GM19468 (cell line): ENCODE measurements at regions not wholly inside any gene's neighbourhood (a gene's known extent, or its start where the extent isn't known, plus 50 kb on each side); places are given as distances from the start of the nearest gene placed in this dataset.

Source experiments
- ATAC-seq: cut with Tn5 transposase; IDR thresholded peaks from one replicate; pipeline ENCODE4 v1.9.1; 2021; ENCODE audit warnings: mild to moderate bottlenecking, moderate library complexity, moderate number of reproducible peaks; ENCODE audit not compliant: unreplicated experiment; ENCODE audit errors: extremely low read depth

DNA sequence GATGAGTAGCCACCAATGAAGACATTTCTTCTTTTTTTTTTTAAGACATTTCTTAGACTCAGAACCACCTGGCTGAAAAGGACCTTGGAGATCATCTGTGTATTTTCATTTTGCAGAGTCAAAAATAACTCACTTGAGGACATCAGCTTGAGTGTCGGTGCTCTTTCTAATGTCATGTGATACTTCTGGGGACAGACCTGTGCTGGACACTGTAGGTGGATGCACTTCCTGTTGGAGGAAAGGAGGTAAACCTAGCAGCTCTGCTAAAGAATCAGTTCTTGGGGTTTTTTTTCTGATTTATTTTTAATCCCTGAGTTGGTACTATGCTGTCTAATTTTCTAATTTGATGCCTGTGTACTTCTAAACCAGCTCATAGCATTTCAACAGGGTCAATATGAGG is 283.9 kb upstream of the CRIM1 start:
- no peak for ATAC-seq

DNA sequence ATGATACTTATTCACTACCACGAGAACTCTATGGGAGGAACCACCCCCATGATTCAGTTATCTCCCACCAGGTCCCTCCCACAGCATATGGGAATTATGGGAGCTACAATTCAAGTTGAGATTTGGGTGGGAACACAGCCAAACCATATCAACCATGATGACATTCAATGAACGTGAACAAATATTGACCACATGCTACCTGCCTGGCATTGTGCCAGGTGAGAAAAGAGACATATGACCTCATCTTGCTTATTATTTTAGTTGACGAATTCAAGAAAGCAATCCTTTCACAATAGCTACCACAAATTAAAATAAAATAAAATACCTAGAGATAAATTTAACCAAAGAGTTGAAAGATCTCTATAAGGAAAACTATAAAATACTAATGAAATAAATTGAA is 286.5 kb upstream of the CRIM1 start:
- no peak for ATAC-seq

DNA sequence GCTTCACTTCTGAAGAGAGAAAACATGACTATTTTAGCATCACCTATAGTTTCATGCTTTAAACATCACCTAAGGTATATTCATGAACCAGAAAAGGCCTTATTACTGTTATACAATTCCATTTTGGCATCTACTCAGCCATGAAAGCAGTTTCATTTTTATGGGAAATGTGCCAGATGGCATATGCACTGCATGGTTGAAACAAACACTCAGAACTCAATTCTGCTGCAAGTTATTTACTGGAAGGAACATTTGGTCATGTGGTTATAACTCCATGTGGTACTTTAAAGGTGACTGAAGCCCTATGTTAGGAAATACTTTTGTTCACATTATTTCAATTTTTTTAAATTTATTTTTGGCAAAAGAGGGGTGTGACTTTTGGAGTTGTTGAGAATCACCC is 287.5 kb upstream of the CRIM1 start:
- ATAC-seq: no peak

- ATAC-seq: peak; percentile 8
Observed at GRCh38 chr2:36060133-36060532, 295.4 kb upstream of the CRIM1 start.

GRCh38 chr2:36059691-36060090 is 295.9 kb upstream of the CRIM1 start:
- peak; percentile 97 for ATAC-seq

DNA sequence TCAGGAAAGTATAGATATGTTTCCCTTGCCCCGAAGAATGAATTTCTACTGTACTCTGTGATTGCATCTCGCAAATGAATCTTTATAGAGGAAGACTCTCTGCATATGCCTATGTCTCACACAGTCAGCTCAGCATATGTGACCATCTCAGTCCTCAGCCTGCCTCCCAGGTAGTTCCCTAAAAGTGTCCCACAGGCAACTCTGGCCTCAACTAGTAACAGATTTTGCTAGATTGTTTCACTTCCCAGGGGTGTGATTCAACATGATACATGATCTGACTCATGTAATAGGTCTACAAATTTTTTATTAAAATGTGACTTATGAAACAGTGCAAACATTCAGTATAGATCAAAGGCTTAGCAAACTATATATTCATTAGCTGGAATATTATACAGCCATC is 296.6 kb upstream of the CRIM1 start:
- no peak for ATAC-seq

- no peak for ATAC-seq
Observed at GRCh38 chr2:36058076-36058475, 297.5 kb upstream of the CRIM1 start.

- ATAC-seq: no peak
Observed at GRCh38 chr2:36052819-36053218, 302.8 kb upstream of the CRIM1 start.

- no peak for ATAC-seq
Observed at GRCh38 chr2:36044411-36044810, 311.2 kb upstream of the CRIM1 start.

DNA sequence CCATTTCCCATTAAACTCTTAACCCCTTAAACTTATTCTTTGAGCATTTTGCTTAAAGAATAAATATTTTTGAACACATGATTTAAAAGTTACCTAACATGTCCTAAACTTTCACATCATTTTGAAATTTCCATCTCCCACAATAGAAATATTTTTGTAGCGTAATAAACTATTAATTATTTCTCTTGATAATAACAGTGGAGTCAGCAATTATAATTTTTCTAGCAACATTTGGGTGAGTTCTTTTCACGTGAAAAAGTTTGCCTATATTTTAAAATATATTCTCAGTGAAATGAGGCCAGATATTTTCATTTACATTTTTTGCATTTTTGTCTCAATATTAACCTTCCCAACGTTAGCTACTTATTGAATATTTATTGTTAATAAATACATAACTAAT is 320.4 kb upstream of the CRIM1 start:
- ATAC-seq: no peak

GRCh38 chr2:36032046-36032445 is 323.5 kb upstream of the CRIM1 start:
- ATAC-seq: no peak

DNA sequence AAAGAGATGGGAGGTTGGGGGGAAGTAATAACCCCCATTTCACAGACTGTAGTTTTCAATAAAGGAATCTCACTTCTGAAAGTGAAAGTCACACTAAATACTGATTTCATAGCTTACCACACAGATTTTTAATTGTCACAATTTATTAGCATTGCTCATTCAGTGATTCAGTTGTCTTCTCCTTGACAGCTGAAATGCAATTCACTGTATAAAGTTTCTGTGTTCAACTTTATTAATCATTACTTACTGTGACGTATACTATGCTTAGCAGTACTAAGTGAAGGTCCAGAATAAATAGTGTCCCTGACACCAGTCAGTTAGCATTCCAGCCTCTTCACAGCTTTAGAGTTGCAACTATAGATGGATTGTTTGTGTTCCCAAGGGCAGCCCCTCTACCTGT is 324.1 kb upstream of the CRIM1 start:
- no peak for ATAC-seq

GRCh38 chr2:36027616-36028015 is 328.0 kb upstream of the CRIM1 start:
- ATAC-seq: no peak

DNA sequence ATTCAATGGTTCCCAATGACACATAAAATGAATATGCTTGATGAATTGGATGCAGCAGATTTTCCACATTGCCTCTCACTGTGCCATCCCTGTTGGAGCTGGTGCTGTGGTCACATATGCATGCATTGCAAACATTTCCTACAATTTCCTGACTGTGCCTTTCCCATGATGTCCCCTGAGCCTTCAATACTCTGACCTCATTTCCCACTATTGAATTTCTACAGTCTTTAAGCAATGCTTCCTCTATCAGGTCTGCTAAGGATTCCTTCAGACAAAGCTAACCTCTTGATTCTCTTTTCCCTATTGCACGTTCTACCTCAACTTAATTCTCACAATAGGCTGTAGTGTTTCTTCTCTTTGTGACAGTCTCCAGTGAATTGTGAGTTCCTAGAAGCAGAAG is 342.5 kb upstream of the CRIM1 start:
- ATAC-seq: no peak

DNA sequence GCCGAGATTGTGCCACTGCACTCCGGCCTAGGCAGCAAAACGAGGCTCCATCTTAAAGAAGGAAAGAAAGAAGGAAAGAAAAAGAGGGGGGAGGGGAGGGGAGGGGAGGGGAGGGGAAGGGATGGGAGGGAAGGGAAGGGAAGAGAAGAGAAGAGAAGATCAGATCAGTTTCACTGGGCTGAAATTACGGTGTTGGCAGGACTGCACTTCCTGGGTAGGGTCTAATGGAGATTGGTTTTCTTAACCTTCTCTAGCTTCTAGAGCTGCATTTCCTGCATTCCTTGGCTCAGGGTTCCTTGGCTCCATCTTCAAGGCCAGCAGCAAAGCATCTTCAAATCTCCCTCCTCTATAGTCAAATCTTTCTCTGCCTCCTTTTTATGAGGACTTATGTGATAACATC is 349.1 kb upstream of the CRIM1 start:
- no peak for ATAC-seq

GRCh38 chr2:36002941-36003340 is 352.6 kb upstream of the CRIM1 start:
- no peak for ATAC-seq

- ATAC-seq: no peak
Observed at GRCh38 chr2:35997488-35997887, 358.1 kb upstream of the CRIM1 start.

GRCh38 chr2:35989503-35989902 is 366.1 kb upstream of the CRIM1 start:
- no peak for ATAC-seq

DNA sequence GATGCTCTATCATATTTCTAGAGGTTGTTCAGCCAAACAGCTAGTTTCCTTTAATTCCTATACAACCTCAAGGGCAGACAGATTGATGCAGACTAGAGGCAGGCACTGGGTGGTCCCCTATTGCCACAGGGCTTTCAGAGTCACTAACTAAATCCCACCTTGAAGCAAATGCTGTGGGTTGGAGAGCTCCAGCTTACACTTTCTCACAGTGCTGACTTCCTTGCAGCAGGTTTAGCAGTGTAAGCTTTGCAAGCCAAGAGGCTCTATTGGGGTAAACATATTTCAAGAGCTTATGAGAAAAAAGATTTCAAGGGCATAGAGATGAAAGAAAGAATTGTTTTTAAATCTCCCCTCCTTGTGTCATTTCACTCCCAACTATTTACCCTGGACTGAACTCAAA is 366.5 kb upstream of the CRIM1 start:
- ATAC-seq: no peak

GRCh38 chr2:35986871-35987270 is 368.7 kb upstream of the CRIM1 start:
- no peak for ATAC-seq

DNA sequence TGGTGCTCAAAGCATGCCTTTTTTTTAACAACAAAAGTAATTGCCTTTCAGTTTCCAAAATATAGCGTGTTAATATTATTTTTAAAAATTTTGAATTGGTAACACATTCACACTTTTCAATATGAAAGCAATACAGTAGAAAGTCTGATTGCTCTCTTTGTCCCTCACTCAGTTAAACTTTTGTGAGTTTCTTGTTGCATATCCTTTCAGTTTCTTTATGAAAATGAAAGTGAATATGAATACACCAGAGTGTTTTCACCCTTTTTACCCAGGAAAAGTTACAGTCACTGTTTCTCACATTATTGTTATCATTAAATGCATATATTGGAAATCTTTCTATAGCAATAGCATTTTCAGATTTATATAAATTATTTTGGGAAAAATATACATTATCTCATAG is 377.4 kb upstream of the CRIM1 start:
- ATAC-seq: peak; percentile 97

- ATAC-seq: no peak
Observed at GRCh38 chr2:35976611-35977010, 379.0 kb upstream of the CRIM1 start.

DNA sequence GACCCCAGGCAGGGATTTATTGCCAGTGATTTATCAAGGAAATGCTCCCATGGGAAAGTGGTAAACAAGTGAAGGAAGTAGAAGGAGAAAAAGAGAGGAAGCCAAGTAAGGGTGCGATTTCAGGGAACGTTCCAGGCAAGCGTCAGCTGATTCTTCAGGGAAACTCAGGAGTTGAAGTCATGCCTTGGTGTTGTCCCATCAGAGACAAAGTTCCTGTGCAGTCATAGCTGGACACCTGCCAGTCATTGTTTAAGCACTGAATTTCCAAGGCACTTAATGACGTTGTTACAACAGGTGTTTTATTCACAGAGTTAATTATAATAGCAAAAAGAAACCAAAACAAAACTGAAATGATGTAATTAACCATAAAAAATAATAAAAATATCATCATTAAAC is 381.8 kb upstream of the CRIM1 start:
- ATAC-seq: no peak
